ENCODE measurements at regions not wholly inside any gene's neighbourhood (a gene's known extent, or its start where the extent isn't known, plus 50 kb on each side); places are given as distances from the start of the nearest gene placed in this dataset.

DNA sequence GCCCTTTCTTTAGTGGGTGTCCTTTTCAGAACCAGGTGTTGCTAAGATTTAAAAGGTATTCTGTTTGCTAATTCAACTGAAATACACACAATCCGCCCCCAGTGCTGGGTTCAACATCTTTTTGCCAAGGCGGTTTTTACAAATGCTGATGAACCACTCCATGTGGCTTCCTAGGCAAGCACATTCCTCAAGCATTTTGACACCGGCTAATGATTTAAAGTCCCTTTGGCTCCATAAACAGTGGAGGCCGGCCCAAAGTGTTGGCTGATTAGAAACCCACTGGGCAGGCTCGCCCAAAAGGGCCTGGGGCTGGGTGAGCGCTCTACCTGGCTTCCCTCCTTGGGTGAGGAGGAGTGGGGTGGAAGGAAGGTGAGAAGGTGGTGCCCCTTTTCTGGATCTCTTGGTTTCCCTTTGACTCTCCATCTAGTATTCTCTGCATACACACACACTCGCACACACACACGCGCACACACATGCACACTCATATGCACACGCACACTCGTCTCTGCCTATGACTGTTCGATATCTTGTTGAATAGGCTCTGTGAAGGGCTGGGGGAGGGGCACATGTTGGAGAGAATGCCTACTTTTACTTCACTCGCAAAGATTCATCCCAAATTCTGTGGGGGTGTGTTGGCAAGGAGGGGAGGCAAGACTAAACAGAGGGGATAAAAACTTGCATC lies 66.7 kb upstream of the ARMC2 start:
- H3K36me3 Mint-ChIP-seq (ENCODE audit: low read depth): no peaks in the 10 kb centered on the region
- no peak overlapping the region for H3K4me3 Mint-ChIP-seq
- no peaks in the 10 kb centered on the region for H3K9me3 Mint-ChIP-seq
- no peak overlapping the region for H3K27ac Mint-ChIP-seq
- H3K4me1 Mint-ChIP-seq (ENCODE audit: low read depth): peaks cover 11% of the 10 kb centered on the region
- peaks cover 72% of the 10 kb centered on the region for H3K27me3 Mint-ChIP-seq (ENCODE audit: low read depth)

- H3K36me3 Mint-ChIP-seq (ENCODE audit: low read depth): no peaks in the 10 kb centered on the region
- H3K4me1 Mint-ChIP-seq (ENCODE audit: low read depth): peaks cover 11% of the 10 kb centered on the region
- H3K4me3 Mint-ChIP-seq: peak overlapping the region; percentile 75
- no peaks in the 10 kb centered on the region for H3K9me3 Mint-ChIP-seq
- peaks cover 68% of the 10 kb centered on the region for H3K27me3 Mint-ChIP-seq (ENCODE audit: low read depth)
- no peak overlapping the region for H3K27ac Mint-ChIP-seq
Observed at GRCh38 chr6:108782179-108783041, 65.8 kb upstream of the ARMC2 start.

GRCh38 chr6:108785653-108786052 lies 62.6 kb upstream of the ARMC2 start:
- Mint-ChIP-seq H3K36me3 (ENCODE audit: low read depth) (no peaks in the 10 kb centered on the region), H3K9me3 (peaks cover 7% of the 10 kb centered on the region), H3K27ac (no peak overlapping the region), H3K4me3 (no peak overlapping the region), H3K4me1 (ENCODE audit: low read depth) (peaks cover 13% of the 10 kb centered on the region), H3K27me3 (ENCODE audit: low read depth) (peaks cover 75% of the 10 kb centered on the region)

DNA sequence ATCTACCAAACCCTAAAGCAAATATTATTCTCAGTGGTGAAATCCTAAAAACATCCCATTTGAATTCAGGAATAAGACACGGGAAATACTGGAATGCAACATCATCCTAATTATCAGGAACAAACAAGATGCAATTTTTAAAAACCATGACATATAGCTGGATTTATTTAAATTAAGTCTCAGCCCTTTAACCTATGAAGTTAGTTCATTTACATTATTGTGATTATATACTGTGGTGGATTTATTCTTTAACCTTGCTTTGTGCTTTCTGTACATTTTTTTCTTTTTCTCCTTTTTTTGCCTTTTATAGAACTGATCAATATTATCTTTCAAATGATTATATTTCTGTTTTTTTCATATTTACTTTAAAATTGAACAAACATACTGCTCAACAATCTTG lies 59.8 kb upstream of the ARMC2 start:
- Mint-ChIP-seq H3K4me1 (ENCODE audit: low read depth) (peaks cover 1% of the 10 kb centered on the region), H3K9me3 (peaks cover 7% of the 10 kb centered on the region), H3K27me3 (ENCODE audit: low read depth) (peaks cover 55% of the 10 kb centered on the region), H3K4me3 (no peak overlapping the region), H3K36me3 (ENCODE audit: low read depth) (no peaks in the 10 kb centered on the region), H3K27ac (no peak overlapping the region)

- Mint-ChIP-seq H3K4me3 (no peak overlapping the region), H3K4me1 (ENCODE audit: low read depth) (peaks cover 1% of the 10 kb centered on the region), H3K27ac (no peak overlapping the region), H3K27me3 (ENCODE audit: low read depth) (peaks cover 46% of the 10 kb centered on the region), H3K9me3 (peaks cover 7% of the 10 kb centered on the region), H3K36me3 (ENCODE audit: low read depth) (no peaks in the 10 kb centered on the region)
Observed at GRCh38 chr6:108789475-108789874, 58.7 kb upstream of the ARMC2 start.

GRCh38 chr6:108791700-108792099 lies 56.5 kb upstream of the ARMC2 start:
- Mint-ChIP-seq H3K36me3 (ENCODE audit: low read depth) (no peaks in the 10 kb centered on the region), H3K27me3 (ENCODE audit: low read depth) (peaks cover 31% of the 10 kb centered on the region), H3K4me3 (no peak overlapping the region), H3K9me3 (peaks cover 7% of the 10 kb centered on the region), H3K4me1 (ENCODE audit: low read depth) (peaks cover 1% of the 10 kb centered on the region), H3K27ac (no peak overlapping the region)

DNA sequence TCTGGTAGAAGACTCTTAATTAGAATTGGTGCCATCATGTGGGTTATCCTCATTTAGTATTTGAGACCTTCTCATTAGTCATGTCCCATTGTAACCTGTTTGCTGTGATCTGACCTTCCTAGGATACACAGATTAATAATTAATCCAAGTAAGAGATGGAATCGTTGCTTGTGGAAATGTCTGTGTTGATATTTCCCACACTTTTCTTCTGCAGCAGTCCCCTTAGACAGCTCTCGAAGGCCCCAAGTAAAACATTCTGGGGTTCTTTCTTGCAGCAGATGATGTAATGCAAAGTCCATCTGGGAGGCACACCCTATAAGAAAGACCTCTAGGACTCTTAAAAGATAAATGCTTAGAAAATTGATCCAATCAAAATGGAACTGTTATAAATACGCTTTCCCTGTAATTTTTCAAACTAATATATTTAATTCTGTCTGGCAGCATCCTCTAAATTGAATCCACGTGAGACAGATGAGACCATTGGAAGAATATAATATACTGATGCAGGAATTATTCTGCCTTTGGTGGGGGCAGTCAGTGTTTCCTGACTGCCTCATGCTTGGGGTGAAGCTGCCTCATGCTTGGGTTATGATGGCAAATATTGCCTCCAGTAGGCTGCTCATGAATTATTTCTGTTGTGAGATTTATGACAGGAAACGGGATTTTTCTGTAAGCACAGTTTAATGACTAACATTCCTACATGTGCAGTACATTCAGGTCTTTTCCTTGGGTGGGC lies 54.5 kb upstream of the ARMC2 start:
- peaks cover 22% of the 10 kb centered on the region for H3K27me3 Mint-ChIP-seq (ENCODE audit: low read depth)
- no peak overlapping the region for H3K27ac Mint-ChIP-seq
- peaks cover 5% of the 10 kb centered on the region for H3K9me3 Mint-ChIP-seq
- no peak overlapping the region for H3K4me3 Mint-ChIP-seq
- H3K4me1 Mint-ChIP-seq (ENCODE audit: low read depth): peaks cover 18% of the 10 kb centered on the region
- no peaks in the 10 kb centered on the region for H3K36me3 Mint-ChIP-seq (ENCODE audit: low read depth)

DNA sequence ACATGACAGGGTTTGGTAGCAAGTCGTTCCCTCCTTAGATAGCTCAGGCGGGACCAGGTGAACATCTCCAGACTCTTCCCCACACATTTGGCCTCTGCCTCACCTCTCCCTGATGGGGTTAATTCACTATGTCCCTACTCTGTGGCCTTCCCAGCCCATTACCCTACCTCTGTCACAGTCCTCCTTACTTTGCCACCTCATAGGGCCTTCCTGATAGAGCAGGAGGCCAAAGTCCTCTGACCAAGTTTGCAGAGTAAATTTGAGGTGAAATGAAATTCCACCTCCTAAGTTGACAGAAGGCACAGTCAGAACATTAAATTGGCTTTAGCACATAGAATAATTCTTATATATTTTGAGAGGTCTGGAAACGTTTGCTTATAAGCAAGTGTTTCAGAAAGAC lies 53.1 kb upstream of the ARMC2 start:
- Mint-ChIP-seq H3K4me1 (ENCODE audit: low read depth) (peaks cover 27% of the 10 kb centered on the region), H3K4me3 (no peak overlapping the region), H3K27me3 (ENCODE audit: low read depth) (peaks cover 9% of the 10 kb centered on the region), H3K36me3 (ENCODE audit: low read depth) (no peaks in the 10 kb centered on the region), H3K9me3 (no peaks in the 10 kb centered on the region), H3K27ac (no peak overlapping the region)

DNA sequence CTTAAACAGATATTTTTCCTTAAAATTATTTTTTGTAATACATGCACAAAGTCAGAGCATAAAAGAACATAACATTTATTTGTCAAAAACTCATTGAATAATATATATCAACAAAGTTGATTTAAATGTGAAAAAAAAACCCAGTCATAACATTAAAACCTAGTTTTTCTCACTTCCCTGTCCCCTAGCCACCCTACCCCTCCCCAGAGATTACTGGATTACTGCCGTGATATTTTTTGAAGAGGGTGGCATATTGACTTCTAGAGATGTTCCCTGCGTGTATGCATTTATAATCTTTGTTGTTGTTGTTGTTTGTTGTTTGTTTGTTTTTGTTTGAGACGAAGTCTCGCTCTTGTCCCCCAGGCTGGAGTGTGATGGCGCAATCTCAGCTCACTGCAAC lies 52.4 kb upstream of the ARMC2 start:
- Mint-ChIP-seq H3K27ac (no peak overlapping the region), H3K4me1 (ENCODE audit: low read depth) (peaks cover 27% of the 10 kb centered on the region), H3K27me3 (ENCODE audit: low read depth) (peaks cover 9% of the 10 kb centered on the region), H3K9me3 (no peaks in the 10 kb centered on the region), H3K4me3 (no peak overlapping the region), H3K36me3 (ENCODE audit: low read depth) (no peaks in the 10 kb centered on the region)

GRCh38 chr6:108796875-108797274 lies 51.3 kb upstream of the ARMC2 start:
- peaks cover 30% of the 10 kb centered on the region for H3K4me1 Mint-ChIP-seq (ENCODE audit: low read depth)
- H3K36me3 Mint-ChIP-seq (ENCODE audit: low read depth): no peaks in the 10 kb centered on the region
- no peak overlapping the region for H3K4me3 Mint-ChIP-seq
- H3K27me3 Mint-ChIP-seq (ENCODE audit: low read depth): peaks cover 13% of the 10 kb centered on the region
- no peaks in the 10 kb centered on the region for H3K9me3 Mint-ChIP-seq
- H3K27ac Mint-ChIP-seq: no peak overlapping the region

DNA sequence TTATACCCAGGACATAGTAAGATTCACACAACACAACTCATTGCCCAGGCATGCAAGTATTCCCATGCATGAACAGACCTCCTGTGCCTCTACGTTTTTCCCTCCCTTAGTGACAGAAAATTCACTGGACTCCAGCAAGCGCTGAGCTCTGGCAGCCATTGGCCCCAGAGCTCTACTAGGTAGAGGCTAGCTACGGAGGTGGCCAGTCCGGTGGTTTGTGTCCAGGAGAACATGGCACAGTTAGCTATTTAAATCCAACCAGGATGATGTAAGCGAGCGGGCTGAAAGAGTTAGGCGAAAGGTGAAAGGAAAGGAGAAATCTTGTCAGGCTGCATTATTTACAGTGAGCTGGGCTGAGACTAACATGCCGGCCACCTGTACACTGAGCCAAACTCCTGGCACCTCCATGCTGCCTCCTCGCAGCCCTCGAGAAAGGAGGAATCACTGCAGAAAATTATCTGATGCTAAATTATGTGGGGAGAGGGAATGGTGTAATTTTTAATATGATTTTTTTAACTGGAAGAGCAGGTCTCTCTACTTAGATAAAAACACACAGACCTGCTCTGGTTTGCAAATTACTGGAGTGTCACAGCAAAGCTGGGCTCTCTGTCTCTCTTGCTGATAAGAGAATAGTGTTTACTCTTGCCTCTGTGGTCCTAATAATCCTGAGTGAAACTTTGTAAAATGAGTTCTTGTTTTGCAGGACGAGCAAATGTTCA lies 50.1 kb upstream of the ARMC2 start:
- Mint-ChIP-seq H3K9me3 (no peaks in the 10 kb centered on the region), H3K27me3 (ENCODE audit: low read depth) (peaks cover 11% of the 10 kb centered on the region), H3K36me3 (ENCODE audit: low read depth) (no peaks in the 10 kb centered on the region), H3K4me3 (peak overlapping the region; percentile 51), H3K27ac (peak overlapping the region; percentile 67), H3K4me1 (ENCODE audit: low read depth) (peaks cover 30% of the 10 kb centered on the region)
